Inferior parietal cortex (tissue), 1 donor: ENCODE measurements at regions not wholly inside any gene's neighbourhood (a gene's known extent, or its start where the extent isn't known, plus 50 kb on each side); places are given as distances from the start of the nearest gene placed in this dataset.

Experiments used
- DNase-seq: peaks from one replicate; pipeline ENCODE4 v3.0.0-alpha.2; 2016; ENCODE audit errors: extremely low spot score

DNA sequence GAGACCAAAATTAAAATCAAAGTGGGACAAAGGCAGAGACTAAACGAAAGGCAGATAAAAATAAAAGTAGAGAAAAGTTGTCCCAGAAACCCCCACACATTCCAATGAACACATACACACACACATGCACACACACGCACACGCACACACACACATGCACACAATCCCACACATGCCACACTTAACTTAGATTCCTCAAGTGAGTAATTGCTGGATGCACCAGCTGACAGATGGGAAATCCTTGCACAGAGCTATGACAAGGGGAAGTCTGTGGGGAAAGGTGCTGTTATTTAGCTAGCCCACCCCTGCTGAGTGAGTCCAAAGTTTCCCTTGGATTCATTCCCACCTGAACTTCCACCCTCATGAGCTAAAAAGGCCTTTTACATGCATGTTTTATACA, 233.9 kb downstream of the RAB28 start:
- DNase-seq, result no peak

DNA sequence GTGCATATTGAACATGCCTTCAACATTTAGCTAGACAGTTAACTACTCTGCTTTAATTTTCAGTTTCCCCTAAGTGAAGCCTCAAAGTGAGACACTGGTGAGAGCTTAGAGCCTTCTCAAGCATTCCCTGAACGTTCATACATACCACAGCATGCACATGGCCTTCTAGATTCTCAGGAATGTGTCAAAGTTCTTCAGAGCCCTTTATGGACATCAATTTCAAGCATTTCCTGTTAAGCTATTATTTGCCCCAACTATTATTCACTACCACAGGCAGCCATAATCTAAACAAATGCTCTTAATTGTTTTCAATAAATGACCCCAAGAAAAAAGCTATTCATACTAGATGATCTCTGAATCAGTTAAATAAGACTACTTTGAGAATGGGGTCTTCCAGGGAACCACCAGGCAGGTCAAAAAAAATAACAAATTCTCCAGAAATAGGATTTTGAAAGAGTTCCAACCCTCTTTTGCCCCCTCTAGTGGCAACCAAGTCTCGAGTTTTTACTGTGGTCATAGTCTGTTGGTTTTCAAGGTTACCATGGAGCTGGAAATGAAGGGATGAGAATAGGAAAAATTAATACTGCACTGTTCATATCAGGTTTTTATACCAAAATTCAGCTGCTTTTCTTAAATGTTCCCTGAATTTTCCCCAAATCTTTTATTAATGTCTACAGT, 235.4 kb downstream of the RAB28 start:
- DNase-seq, result no peak

DNA sequence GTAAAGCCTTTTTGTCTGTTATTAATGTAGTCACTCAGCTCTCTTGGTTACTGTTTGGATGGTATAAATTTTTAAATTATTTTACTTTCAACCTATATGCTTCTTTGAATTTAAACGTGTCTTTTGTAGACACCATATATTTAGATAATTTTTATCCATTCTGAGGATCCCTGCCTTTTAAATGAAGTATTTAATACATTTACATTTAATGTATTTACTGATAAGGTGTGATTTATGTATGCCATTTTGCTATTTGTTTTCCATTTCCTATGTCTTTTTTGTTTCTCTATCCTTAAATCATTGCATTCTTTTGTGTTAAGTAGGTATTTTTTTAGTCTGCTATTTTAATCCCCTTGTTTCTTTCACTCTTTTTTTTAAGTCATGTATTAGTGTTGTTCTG, 238.0 kb downstream of the RAB28 start:
- no peak for DNase-seq

GRCh38 chr4:13244444-13244843, 239.7 kb downstream of the RAB28 start:
- no peak for DNase-seq

DNA sequence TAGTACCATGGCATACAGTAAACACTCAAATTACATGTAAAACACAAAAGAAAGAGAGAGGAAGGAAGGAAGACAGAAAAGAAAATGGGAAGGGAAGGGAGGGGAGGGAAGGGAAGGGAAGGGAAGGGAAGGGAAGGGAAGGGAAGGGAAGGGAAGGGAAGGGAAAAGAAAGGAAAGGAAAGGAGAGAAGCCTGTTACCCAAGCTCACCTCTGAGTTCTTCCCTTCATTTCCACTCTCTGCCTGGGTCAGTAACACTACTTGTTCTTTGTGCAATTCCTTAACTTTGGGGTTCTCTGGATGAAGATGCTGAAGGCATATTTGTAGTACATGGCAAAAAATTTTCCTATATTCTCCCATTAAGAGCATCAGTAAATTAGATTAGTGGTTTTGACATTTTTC, 241.0 kb downstream of the RAB28 start:
- no peak for DNase-seq

- DNase-seq, result no peak
These were observed 244.1 kb downstream of the RAB28 start for GRCh38 chr4:13240066-13240465.

- DNase-seq, result no peak
These were observed 245.2 kb downstream of the RAB28 start for GRCh38 chr4:13238936-13239335.

DNA sequence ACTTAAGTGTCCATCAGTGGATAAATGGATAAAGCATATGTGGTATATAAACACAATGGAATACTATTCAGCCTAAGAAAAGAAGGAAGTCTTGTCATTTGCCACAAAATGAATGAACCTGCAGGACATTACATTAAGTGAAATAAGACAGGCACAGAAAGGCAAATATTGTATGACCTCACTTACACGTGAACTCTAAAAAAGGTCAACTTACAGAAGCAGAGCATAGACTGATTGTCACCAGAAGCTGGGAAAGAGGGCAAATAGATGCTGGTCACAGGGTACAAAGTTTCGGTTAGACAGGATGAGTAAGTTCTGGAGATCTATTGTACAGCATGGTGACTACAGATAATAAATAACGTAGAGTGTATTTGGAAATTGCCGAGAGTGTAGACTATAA, 247.7 kb downstream of the RAB28 start:
- no peak for DNase-seq

GRCh38 chr4:13233755-13234154, 250.4 kb downstream of the RAB28 start:
- DNase-seq, result no peak

- DNase-seq, result no peak
These were observed 264.2 kb downstream of the RAB28 start for GRCh38 chr4:13219971-13220370.

DNA sequence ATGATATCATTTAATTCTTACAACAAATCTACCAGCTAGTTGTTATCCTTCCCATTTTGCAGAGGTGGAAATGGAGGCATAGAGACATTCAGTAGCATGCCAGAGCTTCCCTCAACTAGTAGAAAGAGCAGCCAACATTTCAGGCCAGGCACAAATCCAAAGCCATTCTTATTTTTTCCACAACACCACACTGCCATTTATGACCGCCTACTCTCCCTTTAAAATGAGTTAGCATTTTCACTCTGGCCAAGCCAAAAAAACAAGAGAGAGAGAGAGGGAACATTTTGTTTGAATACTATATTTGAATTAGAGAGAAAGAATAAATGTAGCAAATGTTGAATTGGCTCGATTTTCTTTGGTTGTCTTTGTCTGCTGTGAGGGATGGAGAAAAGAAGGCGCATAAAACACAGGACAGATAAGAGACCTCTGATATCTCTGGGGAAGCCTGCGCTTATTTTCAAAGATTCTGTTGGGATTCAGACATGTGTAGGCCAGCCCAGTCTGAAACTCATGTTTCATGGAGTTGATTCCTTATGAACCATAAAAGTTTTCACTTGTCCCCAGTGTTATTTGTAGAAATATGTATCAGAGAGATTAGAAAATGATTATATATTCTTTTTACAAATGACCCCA, 265.7 kb downstream of the RAB28 start:
- peak; percentile 71 for DNase-seq

GRCh38 chr4:13215560-13215959, 268.6 kb downstream of the RAB28 start:
- no peak for DNase-seq

- no peak for DNase-seq
These were observed 271.2 kb downstream of the RAB28 start for GRCh38 chr4:13212936-13213335.

DNA sequence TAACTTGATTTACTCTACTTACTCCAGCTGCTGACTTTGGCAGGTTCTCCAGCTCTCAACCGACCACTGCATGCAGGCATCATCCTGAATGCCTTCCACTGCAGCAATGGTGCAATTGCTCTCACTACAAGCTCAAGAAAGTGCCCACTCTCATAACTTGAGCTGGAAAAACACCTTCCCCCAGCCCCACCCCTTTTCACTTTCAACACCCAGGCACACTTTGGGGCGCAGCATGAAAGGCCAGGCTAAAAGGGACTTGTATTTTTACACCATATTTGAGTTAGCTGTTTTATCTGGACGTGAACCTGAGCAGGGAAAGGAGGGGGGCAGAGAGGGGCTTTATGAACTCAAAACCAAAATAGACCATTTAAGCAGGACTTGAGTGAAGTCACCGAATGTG, 274.5 kb downstream of the RAB28 start:
- DNase-seq, result no peak

GRCh38 chr4:13208558-13209193, 275.5 kb downstream of the RAB28 start:
- DNase-seq, result no peak

DNA sequence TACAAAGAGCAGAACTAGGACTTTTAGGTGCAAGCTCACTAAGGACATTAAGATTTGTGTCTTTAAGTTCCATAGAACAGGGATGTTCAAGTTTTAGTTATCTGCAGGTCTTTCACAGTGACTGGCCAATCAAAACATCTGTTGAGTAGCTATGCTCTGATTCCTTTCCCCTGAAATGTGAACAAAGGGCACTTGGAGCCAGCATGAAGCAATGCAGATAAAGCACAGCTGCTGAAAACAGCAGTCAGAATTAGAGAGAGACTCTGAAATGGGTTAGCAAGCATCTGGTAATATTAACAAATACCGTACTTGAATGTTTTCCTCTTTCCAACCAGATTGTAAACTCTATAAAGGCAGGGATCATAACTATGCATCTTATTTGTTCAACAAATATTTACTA, 276.9 kb downstream of the RAB28 start:
- DNase-seq, result no peak

GRCh38 chr4:13203101-13203500, 281.0 kb downstream of the RAB28 start:
- no peak for DNase-seq

DNA sequence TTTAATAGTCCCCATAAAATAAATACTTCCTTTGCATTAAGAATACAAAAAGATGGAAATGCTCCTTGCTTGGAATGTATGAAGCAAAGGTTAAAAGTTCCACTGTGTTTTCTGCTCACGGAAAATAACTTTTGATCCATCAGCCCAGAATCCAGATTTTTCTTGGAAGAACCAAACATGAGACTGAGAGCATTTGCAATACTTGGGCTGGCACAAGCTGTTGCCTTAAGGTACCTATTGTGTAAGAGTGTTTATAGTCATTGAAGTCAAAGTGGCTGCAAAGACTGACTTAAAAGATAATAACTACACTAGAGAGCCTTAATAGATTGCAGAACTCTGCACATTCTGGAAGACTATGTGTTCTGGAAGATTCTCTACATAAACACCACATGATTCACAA, 281.4 kb downstream of the RAB28 start:
- DNase-seq, result no peak

- DNase-seq, result no peak
These were observed 282.9 kb downstream of the RAB28 start for GRCh38 chr4:13201241-13201640.

DNA sequence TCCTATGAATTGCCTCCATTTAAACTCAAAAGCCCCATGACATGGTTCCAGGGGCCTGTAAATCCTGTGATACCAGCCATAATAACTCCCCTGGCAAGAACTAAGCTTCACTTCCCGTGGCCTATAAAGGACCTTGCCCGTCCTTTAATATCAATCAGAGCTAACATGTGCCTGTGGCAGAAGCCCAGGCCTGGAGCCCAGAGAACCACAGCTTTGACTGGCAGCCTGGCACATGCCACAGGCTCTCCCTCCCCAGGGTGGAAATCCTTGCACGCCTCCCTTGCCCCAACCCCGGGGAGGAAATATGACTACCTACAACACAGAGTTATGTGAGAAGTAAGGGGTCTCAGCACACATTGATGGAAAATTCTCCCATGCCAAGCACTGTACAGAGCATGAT, 287.4 kb downstream of the RAB28 start:
- no peak for DNase-seq

DNA sequence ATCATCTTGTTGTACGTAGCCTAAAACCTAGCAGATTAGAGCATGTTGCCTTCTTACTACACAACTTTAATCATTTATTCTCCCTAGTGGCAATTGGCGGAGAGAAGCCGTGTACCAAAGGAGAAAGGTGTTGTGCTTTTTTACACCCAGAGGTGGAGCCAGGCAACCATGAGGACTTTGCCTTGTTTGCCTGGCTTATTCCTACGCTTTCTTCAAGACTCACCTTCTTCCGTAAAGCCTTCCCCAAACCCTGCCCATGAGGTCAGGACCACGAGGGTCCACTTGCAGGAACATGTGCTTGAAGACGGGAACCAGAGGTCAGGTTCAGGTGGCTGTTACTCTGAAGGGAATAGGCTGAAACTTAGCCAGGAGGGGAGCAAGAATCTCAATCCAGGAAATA, 290.5 kb downstream of the RAB28 start:
- no peak for DNase-seq

DNA sequence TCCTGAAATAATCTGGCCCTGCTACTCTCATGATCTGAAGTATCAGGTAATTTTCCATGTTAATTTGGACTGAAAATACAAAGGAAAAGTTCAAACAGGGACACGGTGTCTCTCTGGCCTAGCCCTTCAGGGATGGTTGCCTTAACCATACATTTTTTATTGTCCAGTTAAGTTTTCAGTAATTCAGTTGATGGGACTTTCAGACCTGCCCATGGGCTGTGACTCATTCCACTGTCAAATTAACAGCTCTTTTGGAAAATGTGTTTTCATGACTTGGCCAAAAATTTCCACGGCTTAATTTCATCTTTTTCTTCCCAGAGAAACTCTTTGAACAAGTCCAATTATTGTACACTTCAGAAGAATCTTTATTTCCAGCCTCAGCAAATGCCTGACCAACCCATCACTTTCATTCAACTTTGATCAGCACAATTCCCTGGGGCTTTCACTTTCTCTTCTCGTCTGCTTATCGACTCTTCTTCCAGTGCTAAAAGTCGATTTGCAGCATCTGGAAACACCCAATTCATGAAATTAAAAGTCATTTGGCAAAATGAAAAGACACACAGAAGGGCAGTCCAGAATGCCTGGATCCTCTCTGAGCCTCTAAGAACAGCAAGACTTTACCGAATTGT, 293.9 kb downstream of the RAB28 start:
- no peak for DNase-seq

DNA sequence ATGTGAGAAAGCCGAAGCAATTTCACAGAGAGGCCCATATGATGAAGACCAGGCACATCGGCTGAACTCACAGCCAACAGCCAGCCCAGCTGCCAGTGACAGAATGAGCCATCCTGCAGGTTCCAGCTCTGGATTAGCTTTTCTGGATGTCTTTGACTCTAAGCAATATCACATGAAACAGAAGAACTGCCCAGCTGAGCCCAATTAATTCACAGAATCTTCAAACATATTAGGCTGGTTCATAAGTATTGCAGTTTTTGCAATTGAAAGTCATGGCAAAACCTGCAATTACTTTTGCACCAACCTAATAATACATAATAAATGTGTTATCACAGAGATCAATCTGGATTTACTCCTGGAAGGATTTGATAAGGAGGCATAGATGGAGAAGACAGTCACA, 299.9 kb downstream of the RAB28 start:
- DNase-seq, result no peak
